Coronary artery (tissue), 2 donors: ENCODE measurements at regions not wholly inside any gene's neighbourhood (a gene's known extent, or its start where the extent isn't known, plus 50 kb on each side); places are given as distances from the start of the nearest gene placed in this dataset.
"Not testable (repeated sequence)": the region's sequence is repeated elsewhere in the genome, so short reads cannot be mapped to it uniquely, and the experiment has no call there.

Experiments used
- DNase-seq: peaks from one replicate; pipeline ENCODE4 v3.0.0-alpha.2; 2017; ENCODE audit warnings: low spot score
- H3K27ac ChIP-seq, 2 donors: fragments of 200-600 bp; sonication (generic); one replicate each; pipeline ENCODE4 v1.5.1; 2016 to 2019
- H3K4me3 ChIP-seq: fragments of 200-600 bp; sonication (generic); 2 replicates; pipeline ENCODE4 v1.5.1; 2016; ENCODE audit warnings: mild to moderate bottlenecking, moderate library complexity
- CTCF ChIP-seq: fragments of 200-600 bp; sonication (generic); IDR thresholded peaks from one replicate; pipeline ENCODE4 v1.5.1; 2019; ENCODE audit warnings: antibody characterized with exemption

GRCh38 chr6:10312445-10312844, 102.4 kb downstream of the TFAP2A start:
- no peak overlapping the region for H3K27ac ChIP-seq
- TF ChIP-seq CTCF: no peak
- DNase-seq: no peak
- no peak overlapping the region for H3K4me3 ChIP-seq

GRCh38 chr6:10311546-10312405, 103.1 kb downstream of the TFAP2A start:
- not testable (repeated sequence) for H3K4me3 ChIP-seq, H3K27ac ChIP-seq, DNase-seq

GRCh38 chr6:10310826-10311225, 104.0 kb downstream of the TFAP2A start:
- DNase-seq: no peak
- no peak overlapping the region for H3K4me3 ChIP-seq
- TF ChIP-seq CTCF: no peak
- no peak overlapping the region for H3K27ac ChIP-seq

- no peak for TF ChIP-seq CTCF
- no peak for DNase-seq
- Histone ChIP-seq H3K4me3 (no peak overlapping the region), H3K27ac (no peak overlapping the region)
Measured at GRCh38 chr6:10310330-10310653, 104.6 kb downstream of the TFAP2A start.

- H3K4me3 ChIP-seq: no peak overlapping the region
- no peak overlapping the region for H3K27ac ChIP-seq
- no peak for DNase-seq
- no peak for TF ChIP-seq CTCF
Measured at GRCh38 chr6:10309457-10310329, 105.2 kb downstream of the TFAP2A start.

GRCh38 chr6:10307476-10307875, 107.4 kb downstream of the TFAP2A start:
- DNase-seq: no peak
- Histone ChIP-seq H3K27ac (no peak overlapping the region), H3K4me3 (no peak overlapping the region)
- no peak for TF ChIP-seq CTCF

- Histone ChIP-seq H3K27ac (no peak overlapping the region), H3K4me3 (no peak overlapping the region)
- no peak for DNase-seq
- TF ChIP-seq CTCF: no peak
Measured at GRCh38 chr6:10307028-10307427, 107.8 kb downstream of the TFAP2A start.
